SHP77 treated with DMSO at 0.1 percent for 48 hours (cell line): ENCODE measurements at regions not wholly inside any gene's neighbourhood (a gene's known extent, or its start where the extent isn't known, plus 50 kb on each side); places are given as distances from the start of the nearest gene placed in this dataset.

Experiments used
- DNase-seq: peaks from one replicate; lab custom pipeline; 2025; lab: John Stamatoyannopoulos, UW

- no peak for DNase-seq
These were observed 264.7 kb downstream of the IRS2 start for GRCh38 chr13:109521719-109522118.

GRCh38 chr13:109517517-109517916 is 268.9 kb downstream of the IRS2 start:
- DNase-seq, result no peak

GRCh38 chr13:109516186-109516585 is 270.2 kb downstream of the IRS2 start:
- DNase-seq, result no peak

GRCh38 chr13:109510013-109510412 is 276.4 kb downstream of the IRS2 start:
- no peak for DNase-seq

- no peak for DNase-seq
These were observed 277.1 kb downstream of the IRS2 start for GRCh38 chr13:109509154-109509900.

- DNase-seq, result peak; percentile 24
These were observed 286.1 kb downstream of the IRS2 start for GRCh38 chr13:109500146-109500773.

GRCh38 chr13:109497917-109498316 is 288.5 kb downstream of the IRS2 start:
- no peak for DNase-seq

GRCh38 chr13:109496216-109496615 is 290.2 kb downstream of the IRS2 start:
- no peak for DNase-seq

GRCh38 chr13:109494925-109495369 is 291.4 kb downstream of the IRS2 start:
- DNase-seq, result peak; percentile 90

- no peak for DNase-seq
These were observed 301.1 kb downstream of the IRS2 start for GRCh38 chr13:109485136-109485794.

- no peak for DNase-seq
These were observed 303.1 kb downstream of the IRS2 start for GRCh38 chr13:109483284-109483683.

GRCh38 chr13:109481040-109481439 is 305.3 kb downstream of the IRS2 start:
- no peak for DNase-seq

- DNase-seq, result peak; percentile 67
These were observed 306.1 kb downstream of the IRS2 start for GRCh38 chr13:109480011-109480955.

- DNase-seq, result no peak
These were observed 306.8 kb downstream of the IRS2 start for GRCh38 chr13:109479534-109479933.

- no peak for DNase-seq
These were observed 310.4 kb downstream of the IRS2 start for GRCh38 chr13:109476001-109476400.

GRCh38 chr13:109468123-109468522 is 318.3 kb downstream of the IRS2 start:
- DNase-seq, result no peak

GRCh38 chr13:109465148-109465547 is 321.2 kb downstream of the IRS2 start:
- no peak for DNase-seq

- no peak for DNase-seq
These were observed 332.0 kb downstream of the IRS2 start for GRCh38 chr13:109454167-109454917.

- DNase-seq, result no peak
These were observed 334.7 kb downstream of the IRS2 start for GRCh38 chr13:109451726-109452125.

GRCh38 chr13:109448629-109449028 is 337.8 kb downstream of the IRS2 start:
- DNase-seq, result no peak

GRCh38 chr13:109447667-109448066 is 338.7 kb downstream of the IRS2 start:
- no peak for DNase-seq
